ENCODE measurements at regions not wholly inside any gene's neighbourhood (a gene's known extent, or its start where the extent isn't known, plus 50 kb on each side); places are given as distances from the start of the nearest gene placed in this dataset.

- in situ Hi-C loops (cut with HindIII; ENCODE audit: low pct_unique_long_range_greater_than_20kb, low sequenced_read_pairs): no loop called here
Measured at GRCh38 chr10:4543938-4544533, 282.0 kb upstream of the AKR1E2 start.

DNA sequence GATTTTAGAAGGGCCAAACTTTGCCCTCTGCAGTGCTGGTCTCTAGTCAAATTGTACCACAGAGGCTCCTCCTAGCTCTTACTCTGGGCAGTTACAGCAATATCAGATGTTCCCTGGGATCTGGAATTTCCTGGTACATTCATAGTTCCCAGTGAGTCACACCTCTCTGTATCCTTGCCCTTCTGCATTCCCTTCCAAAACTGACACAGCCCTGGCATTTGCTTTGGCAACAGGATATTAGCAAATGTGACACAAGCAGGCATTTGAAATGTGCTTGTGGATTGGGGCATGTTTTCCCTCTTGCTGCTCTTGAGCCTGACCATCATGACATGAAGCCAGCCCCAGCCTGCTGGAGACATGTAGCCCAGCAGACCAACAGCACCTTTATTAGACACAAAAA, 284.7 kb upstream of the AKR1E2 start:
- H3K27me3 ChIP-seq (ENCODE audit: control insufficient read depth, insufficient read depth, low read length): no peaks in the 10 kb centered on the region
- H3K27ac ChIP-seq (ENCODE audit: low read length): no peak overlapping the region
- ATAC-seq (no peak), DNase-seq (ENCODE audit: low read depth, low spot score) (peak; percentile 7)
- TF ChIP-seq SIN3A (IDR thresholded peaks at IDR 0.05; ENCODE audit: borderline replicate concordance, insufficient read depth, low read depth, low read length): no peak
- TF ChIP-seq REST (IDR thresholded peaks at IDR 0.05; ENCODE audit: insufficient read depth in 1 of 2, low read depth in 2 of 2, low read length in 1 of 2): no peak
- TF ChIP-seq POLR2AphosphoS5 (IDR thresholded peaks at IDR 0.05; ENCODE audit: low read depth, low read length): no peak
- no peak for TF ChIP-seq CTCF (IDR thresholded peaks at IDR 0.05)
- no peak for TF ChIP-seq TCF7L2 (IDR thresholded peaks at IDR 0.05; ENCODE audit: low read depth, low read length)
- no peak overlapping the region for H3K4me3 ChIP-seq (ENCODE audit: low read depth in 2 of 2, low read length in 2 of 2)
- no peaks in the 10 kb centered on the region for H3K36me3 ChIP-seq (ENCODE audit: control insufficient read depth, insufficient read depth, low read length)
- POLR2A ChIA-PET: no interaction called here
- H3K4me1 ChIP-seq (ENCODE audit: control insufficient read depth, insufficient read depth, low read length): no peaks in the 10 kb centered on the region
- CTCF ChIA-PET: no interaction called here
- BruUV-seq (replicated peaks): no TSS peak
- intact Hi-C loops (cut with micrococcal nuclease; ENCODE audit: unreplicated experiment) (no loop called here), in situ Hi-C loops (cut with HindIII; ENCODE audit: low pct_unique_long_range_greater_than_20kb, low sequenced_read_pairs) (no loop called here)
- peaks cover 17% of the 10 kb centered on the region for H3K9me3 ChIP-seq (ENCODE audit: control insufficient read depth, insufficient read depth, low read depth, low read length)

More at GRCh38 chr10:4543938-4544533, 282.0 kb upstream of the AKR1E2 start:
- no peak overlapping the region for H3K27ac ChIP-seq (ENCODE audit: low read length)
- H3K4me1 ChIP-seq (ENCODE audit: control insufficient read depth, insufficient read depth, low read length): no peaks in the 10 kb centered on the region
- BruUV-seq (replicated peaks): no TSS peak
- ChIA-PET POLR2A (no interaction called here), CTCF (no interaction called here)
- H3K9me3 ChIP-seq (ENCODE audit: control insufficient read depth, insufficient read depth, low read depth, low read length): peaks cover 13% of the 10 kb centered on the region
- intact Hi-C loops (cut with micrococcal nuclease; ENCODE audit: unreplicated experiment): no loop called here
- no peaks in the 10 kb centered on the region for H3K36me3 ChIP-seq (ENCODE audit: control insufficient read depth, insufficient read depth, low read length)
- no peaks in the 10 kb centered on the region for H3K27me3 ChIP-seq (ENCODE audit: control insufficient read depth, insufficient read depth, low read length)
- DNase-seq (ENCODE audit: low read depth, low spot score) (no peak), ATAC-seq (no peak)
- no peak overlapping the region for H3K4me3 ChIP-seq (ENCODE audit: low read depth in 2 of 2, low read length in 2 of 2)
- no peak for TF ChIP-seq SIN3A (IDR thresholded peaks at IDR 0.05; ENCODE audit: borderline replicate concordance, insufficient read depth, low read depth, low read length)
- TF ChIP-seq CTCF (IDR thresholded peaks at IDR 0.05): no peak
- no peak for TF ChIP-seq POLR2AphosphoS5 (IDR thresholded peaks at IDR 0.05; ENCODE audit: low read depth, low read length)
- TF ChIP-seq REST (IDR thresholded peaks at IDR 0.05; ENCODE audit: insufficient read depth in 1 of 2, low read depth in 2 of 2, low read length in 1 of 2): no peak
- TF ChIP-seq TCF7L2 (IDR thresholded peaks at IDR 0.05; ENCODE audit: low read depth, low read length): no peak

Measured in Panc1 (cell line).